SU-DHL-6 (cell line): ENCODE measurements at regions not wholly inside any gene's neighbourhood (a gene's known extent, or its start where the extent isn't known, plus 50 kb on each side); places are given as distances from the start of the nearest gene placed in this dataset.

ENCODE experiments used
- EZH2phosphoT487 ChIP-seq: fragments of 200-600 bp; sonication (generic), shearing (Covaris generic); conservative IDR thresholded peaks from 2 replicates; pipeline ENCODE4 v1.6.1; 2018; ENCODE audit warnings: mild to moderate bottlenecking, antibody characterized with exemption, low read length, moderate library complexity, mixed read lengths
- TF ChIP-seq, protein P1 (sequence below): fragments of 200-600 bp; sonication (generic); IDR thresholded peaks from one replicate; pipeline ENCODE4 v1.5.1; 2017; ENCODE audit warnings: antibody characterized with exemption, mild to moderate bottlenecking, low read length, moderate library complexity; ENCODE audit not compliant: insufficient read depth, poor library complexity, severe bottlenecking

DNA sequence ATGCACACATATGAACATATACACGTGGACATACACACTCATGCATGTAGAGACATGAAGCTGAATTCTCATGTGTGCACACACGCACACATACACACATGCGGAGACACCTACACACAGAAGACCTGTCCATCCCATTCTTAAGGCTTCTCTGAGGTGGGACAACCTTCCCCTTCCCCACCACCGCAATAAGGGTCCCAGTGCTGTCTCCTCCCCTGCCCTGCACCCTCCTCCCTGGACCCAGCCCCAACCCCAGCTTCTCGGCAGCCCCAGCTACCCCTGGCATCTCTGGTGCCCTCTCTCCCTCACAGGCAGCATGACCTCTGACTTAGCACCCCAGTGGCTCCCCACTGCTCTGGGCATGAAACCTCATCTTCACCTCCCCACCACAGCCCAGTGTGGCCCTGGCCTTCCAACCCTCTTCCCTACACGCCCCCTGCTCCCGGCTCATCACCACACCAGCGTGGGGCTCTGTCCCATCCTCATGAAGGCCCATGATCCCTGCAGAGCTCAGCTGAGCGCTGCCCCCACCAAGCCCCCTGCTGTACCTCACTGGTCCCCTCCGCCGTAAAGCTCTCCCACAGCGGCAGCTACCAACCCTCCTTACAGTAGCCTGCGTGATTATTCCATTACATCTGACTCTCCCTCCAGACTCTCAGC, 204.1 kb upstream of the ZNF536 start:
- TF ChIP-seq, protein P1, sequence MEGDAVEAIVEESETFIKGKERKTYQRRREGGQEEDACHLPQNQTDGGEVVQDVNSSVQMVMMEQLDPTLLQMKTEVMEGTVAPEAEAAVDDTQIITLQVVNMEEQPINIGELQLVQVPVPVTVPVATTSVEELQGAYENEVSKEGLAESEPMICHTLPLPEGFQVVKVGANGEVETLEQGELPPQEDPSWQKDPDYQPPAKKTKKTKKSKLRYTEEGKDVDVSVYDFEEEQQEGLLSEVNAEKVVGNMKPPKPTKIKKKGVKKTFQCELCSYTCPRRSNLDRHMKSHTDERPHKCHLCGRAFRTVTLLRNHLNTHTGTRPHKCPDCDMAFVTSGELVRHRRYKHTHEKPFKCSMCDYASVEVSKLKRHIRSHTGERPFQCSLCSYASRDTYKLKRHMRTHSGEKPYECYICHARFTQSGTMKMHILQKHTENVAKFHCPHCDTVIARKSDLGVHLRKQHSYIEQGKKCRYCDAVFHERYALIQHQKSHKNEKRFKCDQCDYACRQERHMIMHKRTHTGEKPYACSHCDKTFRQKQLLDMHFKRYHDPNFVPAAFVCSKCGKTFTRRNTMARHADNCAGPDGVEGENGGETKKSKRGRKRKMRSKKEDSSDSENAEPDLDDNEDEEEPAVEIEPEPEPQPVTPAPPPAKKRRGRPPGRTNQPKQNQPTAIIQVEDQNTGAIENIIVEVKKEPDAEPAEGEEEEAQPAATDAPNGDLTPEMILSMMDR, result no peak
- no peak for TF ChIP-seq EZH2phosphoT487
